Astrocyte (in vitro differentiated cells and primary cell): ENCODE measurements at regions not wholly inside any gene's neighbourhood (a gene's known extent, or its start where the extent isn't known, plus 50 kb on each side); places are given as distances from the start of the nearest gene placed in this dataset.

Experiments
- DNase-seq: peaks from one replicate; pipeline ENCODE4 v3.0.0-alpha.2; 2010; ENCODE audit warnings: low read depth
- FAIRE-seq: peaks from 2 replicates; lab custom pipeline; 2011; peaks lifted over from hg19 to GRCh38; lab: Jason Lieb, UNC
- H2AFZ ChIP-seq: 2 replicates; pipeline ENCODE4 v1.6.0; 2012; ENCODE audit warnings: low read depth, low read length, inconsistent platforms
- H3K27ac ChIP-seq: 2 replicates; pipeline ENCODE4 v1.5.1; 2011; ENCODE audit warnings: low read depth, low read length, inconsistent platforms
- H3K27me3 ChIP-seq: 2 replicates; pipeline ENCODE4 v1.6.0; 2011; ENCODE audit warnings: low read length, inconsistent platforms; ENCODE audit not compliant: insufficient read depth
- H3K36me3 ChIP-seq: 2 replicates; pipeline ENCODE4 v1.5.1; 2011; ENCODE audit warnings: low read length, inconsistent platforms; ENCODE audit not compliant: insufficient read depth
- H3K4me1 ChIP-seq: 2 replicates; pipeline ENCODE4 v1.5.1; 2011; ENCODE audit warnings: low read length, inconsistent platforms; ENCODE audit not compliant: insufficient read depth
- H3K4me2 ChIP-seq: 2 replicates; pipeline ENCODE4 v1.6.0; 2012; ENCODE audit warnings: low read length, inconsistent platforms
- H3K4me3 ChIP-seq: 2 replicates; pipeline ENCODE4 v1.5.1; 2011; ENCODE audit warnings: low read depth, mild to moderate bottlenecking, low read length, inconsistent platforms; ENCODE audit not compliant: insufficient read depth
- H3K79me2 ChIP-seq: 2 replicates; pipeline ENCODE4 v1.6.0; 2012; ENCODE audit warnings: mild to moderate bottlenecking, low read length, inconsistent platforms; ENCODE audit not compliant: insufficient read depth
- H3K9ac ChIP-seq: 2 replicates; pipeline ENCODE4 v1.6.0; 2012; ENCODE audit warnings: mild to moderate bottlenecking, low read length, inconsistent platforms
- H3K9me3 ChIP-seq: 2 replicates; pipeline ENCODE4 v1.5.1; 2012; ENCODE audit warnings: low read depth, mild to moderate bottlenecking, low read length, inconsistent platforms; ENCODE audit not compliant: insufficient read depth
- H4K20me1 ChIP-seq: 2 replicates; pipeline ENCODE4 v1.6.0; 2012; ENCODE audit warnings: low read length, inconsistent platforms; ENCODE audit not compliant: insufficient read depth
- H3K27ac Mint-ChIP-seq: one replicate; pipeline ENCODE4 v1.8.0; 2021; ENCODE audit warnings: mild to moderate bottlenecking, mixed read lengths; ENCODE audit not compliant: unreplicated experiment
- H3K27me3 Mint-ChIP-seq: one replicate; pipeline ENCODE4 v1.8.0; 2021; ENCODE audit warnings: low read depth, mixed read lengths; ENCODE audit not compliant: unreplicated experiment
- H3K36me3 Mint-ChIP-seq: one replicate; pipeline ENCODE4 v1.8.0; 2021; ENCODE audit warnings: low read depth, mixed read lengths; ENCODE audit not compliant: unreplicated experiment
- H3K4me1 Mint-ChIP-seq: one replicate; pipeline ENCODE4 v1.8.0; 2021; ENCODE audit warnings: low read depth, mixed read lengths; ENCODE audit not compliant: unreplicated experiment
- H3K4me3 Mint-ChIP-seq: one replicate; pipeline ENCODE4 v1.8.0; 2021; ENCODE audit warnings: mild to moderate bottlenecking, moderate library complexity, mixed read lengths; ENCODE audit not compliant: unreplicated experiment
- H3K9me3 Mint-ChIP-seq: one replicate; pipeline ENCODE4 v1.8.0; 2021; ENCODE audit warnings: mild to moderate bottlenecking, mixed read lengths; ENCODE audit not compliant: unreplicated experiment
- CTCF ChIP-seq: IDR thresholded peaks from 2 replicates; pipeline ENCODE4 v1.5.1; 2011; ENCODE audit warnings: low read depth, mild to moderate bottlenecking, inconsistent platforms, low read length, moderate library complexity; ENCODE audit not compliant: insufficient read depth
- EZH2 ChIP-seq: IDR thresholded peaks from 2 replicates; pipeline ENCODE4 v1.6.1; 2012; ENCODE audit warnings: mild to moderate bottlenecking, low read length, inconsistent platforms; ENCODE audit not compliant: insufficient read depth

- Histone ChIP-seq H3K4me1 (peaks cover 20% of the 10 kb centered on the region), H3K4me2 (no peak overlapping the region), H3K79me2 (no peaks in the 10 kb centered on the region), H3K36me3 (no peaks in the 10 kb centered on the region), H3K4me3 (no peak overlapping the region), H2AFZ (no peak overlapping the region), H3K9me3 (no peaks in the 10 kb centered on the region), H4K20me1 (no peaks in the 10 kb centered on the region), H3K27ac (no peak overlapping the region), H3K27me3 (no peaks in the 10 kb centered on the region), H3K9ac (no peak overlapping the region)
- no peak for DNase-seq
- TF ChIP-seq EZH2 = no peak
- TF ChIP-seq CTCF = no peak
- no peak overlapping the region for H3K27ac Mint-ChIP-seq
- peaks cover 41% of the 10 kb centered on the region for H3K4me1 Mint-ChIP-seq
- FAIRE-seq = no peak
- H3K4me3 Mint-ChIP-seq = no peak overlapping the region
- no peaks in the 10 kb centered on the region for H3K36me3 Mint-ChIP-seq
- H3K9me3 Mint-ChIP-seq = peaks cover 3% of the 10 kb centered on the region
- no peaks in the 10 kb centered on the region for H3K27me3 Mint-ChIP-seq
These were observed 55.2 kb upstream of the TSC22D2 start for GRCh38 chr3:150352931-150353330.

- H3K27me3 ChIP-seq = no peaks in the 10 kb centered on the region
These were observed 56.7 kb upstream of the TSC22D2 start for GRCh38 chr3:150351398-150351797.

More at GRCh38 chr3:150351398-150351797, 56.7 kb upstream of the TSC22D2 start:
- peaks cover 30% of the 10 kb centered on the region for H3K4me1 ChIP-seq
- H2AFZ ChIP-seq = no peak overlapping the region
- H4K20me1 ChIP-seq = no peaks in the 10 kb centered on the region
- no peaks in the 10 kb centered on the region for H3K79me2 ChIP-seq
- H3K9ac ChIP-seq = no peak overlapping the region
- no peak overlapping the region for H3K4me2 ChIP-seq
- no peak for DNase-seq
- H3K9me3 Mint-ChIP-seq = peaks cover 3% of the 10 kb centered on the region
- no peak overlapping the region for H3K27ac Mint-ChIP-seq
- H3K27me3 Mint-ChIP-seq = no peaks in the 10 kb centered on the region
- no peak for FAIRE-seq
- TF ChIP-seq CTCF (no peak), EZH2 (no peak)
- H3K4me1 Mint-ChIP-seq = peaks cover 51% of the 10 kb centered on the region
- no peak overlapping the region for H3K4me3 Mint-ChIP-seq
- H3K27ac ChIP-seq = no peak overlapping the region
- no peaks in the 10 kb centered on the region for H3K36me3 ChIP-seq
- H3K4me3 ChIP-seq = no peak overlapping the region
- no peaks in the 10 kb centered on the region for H3K36me3 Mint-ChIP-seq
- no peaks in the 10 kb centered on the region for H3K9me3 ChIP-seq
